GM12875 (cell line): ENCODE measurements at regions not wholly inside any gene's neighbourhood (a gene's known extent, or its start where the extent isn't known, plus 50 kb on each side); places are given as distances from the start of the nearest gene placed in this dataset.

Source experiments
- H3K4me3 ChIP-seq: one replicate; pipeline ENCODE4 v1.5.1; 2011; ENCODE audit warnings: low read depth, low read length, control low read depth
- CTCF ChIP-seq: IDR thresholded peaks from 2 replicates; pipeline ENCODE4 v1.5.1; 2011; ENCODE audit warnings: low read depth, mild to moderate bottlenecking, control low read depth, inconsistent platforms, low read length, moderate library complexity, borderline replicate concordance; ENCODE audit not compliant: insufficient read depth

- H3K4me3 ChIP-seq = no peak overlapping the region
- no peak for TF ChIP-seq CTCF
Measured at GRCh38 chr4:111037591-111038360, 414.9 kb upstream of the PITX2 start.

- TF ChIP-seq CTCF = no peak
Measured at GRCh38 chr4:111040904-111041303, 418.0 kb upstream of the PITX2 start.

GRCh38 chr4:111043286-111043685 lies 420.4 kb upstream of the PITX2 start:
- no peak for TF ChIP-seq CTCF
- no peak overlapping the region for H3K4me3 ChIP-seq

More at GRCh38 chr4:111040904-111041303, 418.0 kb upstream of the PITX2 start:
- no peak overlapping the region for H3K4me3 ChIP-seq

GRCh38 chr4:111045992-111046391 lies 423.1 kb upstream of the PITX2 start:
- no peak for TF ChIP-seq CTCF
- H3K4me3 ChIP-seq = no peak overlapping the region

GRCh38 chr4:111046811-111047210 lies 423.9 kb upstream of the PITX2 start:
- no peak for TF ChIP-seq CTCF
- no peak overlapping the region for H3K4me3 ChIP-seq

GRCh38 chr4:111048316-111048715 lies 425.4 kb upstream of the PITX2 start:
- TF ChIP-seq CTCF = no peak
- no peak overlapping the region for H3K4me3 ChIP-seq

- no peak for TF ChIP-seq CTCF
Measured at GRCh38 chr4:111064342-111064993, 441.6 kb upstream of the PITX2 start.

More at GRCh38 chr4:111064342-111064993, 441.6 kb upstream of the PITX2 start:
- no peak overlapping the region for H3K4me3 ChIP-seq
